G401.6 (cell line): ENCODE measurements at regions not wholly inside any gene's neighbourhood (a gene's known extent, or its start where the extent isn't known, plus 50 kb on each side); places are given as distances from the start of the nearest gene placed in this dataset.

ENCODE experiments used
- FAIRE-seq: peaks from 2 replicates; lab custom pipeline; 2012; peaks lifted over from hg19 to GRCh38; lab: Jason Lieb, UNC

- no peak for FAIRE-seq
Measured at GRCh38 chr15:29917600-29918597, 95.6 kb upstream of the TJP1 start.

GRCh38 chr15:29914511-29914926 is 92.3 kb upstream of the TJP1 start:
- FAIRE-seq = no peak

- no peak for FAIRE-seq
Measured at GRCh38 chr15:29913528-29914135, 91.4 kb upstream of the TJP1 start.

GRCh38 chr15:29911705-29912104 is 89.4 kb upstream of the TJP1 start:
- FAIRE-seq = no peak

- FAIRE-seq = no peak
Measured at GRCh38 chr15:29910068-29910467, 87.8 kb upstream of the TJP1 start.

GRCh38 chr15:29904757-29905417 is 82.6 kb upstream of the TJP1 start:
- no peak for FAIRE-seq

GRCh38 chr15:29903785-29904464 is 81.7 kb upstream of the TJP1 start:
- no peak for FAIRE-seq

GRCh38 chr15:29903028-29903427 is 80.8 kb upstream of the TJP1 start:
- FAIRE-seq = no peak

GRCh38 chr15:29900237-29901189 is 78.2 kb upstream of the TJP1 start:
- no peak for FAIRE-seq

- no peak for FAIRE-seq
Measured at GRCh38 chr15:29896062-29896461, 73.8 kb upstream of the TJP1 start.

- no peak for FAIRE-seq
Measured at GRCh38 chr15:29891096-29891457, 68.8 kb upstream of the TJP1 start.

- FAIRE-seq = no peak
Measured at GRCh38 chr15:29890336-29891095, 68.2 kb upstream of the TJP1 start.

- no peak for FAIRE-seq
Measured at GRCh38 chr15:29889542-29890329, 67.5 kb upstream of the TJP1 start.

- no peak for FAIRE-seq
Measured at GRCh38 chr15:29888646-29889045, 66.4 kb upstream of the TJP1 start.

- FAIRE-seq = no peak
Measured at GRCh38 chr15:29887721-29888120, 65.5 kb upstream of the TJP1 start.

- FAIRE-seq = no peak
Measured at GRCh38 chr15:29885183-29885582, 62.9 kb upstream of the TJP1 start.

- FAIRE-seq = no peak
Measured at GRCh38 chr15:29883126-29883525, 60.9 kb upstream of the TJP1 start.

GRCh38 chr15:29880886-29881285 is 58.6 kb upstream of the TJP1 start:
- no peak for FAIRE-seq

- no peak for FAIRE-seq
Measured at GRCh38 chr15:29880341-29880740, 58.1 kb upstream of the TJP1 start.

- FAIRE-seq = no peak
Measured at GRCh38 chr15:29874977-29875376, 52.7 kb upstream of the TJP1 start.
